IPS-18c (cell line): ENCODE measurements at regions not wholly inside any gene's neighbourhood (a gene's known extent, or its start where the extent isn't known, plus 50 kb on each side); places are given as distances from the start of the nearest gene placed in this dataset.
"Not testable (repeated sequence)": the region's sequence is repeated elsewhere in the genome, so short reads cannot be mapped to it uniquely, and the experiment has no call there.

ENCODE experiments used
- H3K4me3 ChIP-seq: 2 replicates; pipeline ENCODE4 v1.7.0; 2013; ENCODE audit warnings: low read depth, mild to moderate bottlenecking, low read length, moderate library complexity; ENCODE audit not compliant: insufficient read depth
- H3K9me3 ChIP-seq: one replicate; pipeline ENCODE4 v1.6.1; 2013; ENCODE audit warnings: mild to moderate bottlenecking, low read length, moderate library complexity; ENCODE audit not compliant: control insufficient read depth, insufficient read depth

DNA sequence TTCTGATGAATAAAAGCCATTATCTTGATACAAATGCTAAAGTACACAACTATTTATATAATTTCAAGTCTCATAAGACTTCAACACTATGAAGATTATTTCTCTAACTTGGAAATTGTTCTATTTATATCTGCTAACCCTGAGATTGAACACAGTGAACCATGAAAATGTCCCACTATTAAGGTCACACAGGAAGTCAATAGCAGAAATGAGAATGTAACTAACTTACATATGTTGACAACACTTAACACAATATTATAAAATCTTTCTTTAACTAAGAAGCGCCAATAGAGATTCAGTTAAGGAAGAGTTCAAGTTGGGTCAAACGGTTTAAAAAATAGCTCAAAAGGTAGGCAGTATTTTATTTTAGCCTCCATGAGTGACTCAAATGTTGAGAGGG lies 551.8 kb upstream of the CBLB start:
- H3K9me3 ChIP-seq: no peaks in the 10 kb centered on the region
- H3K4me3 ChIP-seq: no peak overlapping the region

DNA sequence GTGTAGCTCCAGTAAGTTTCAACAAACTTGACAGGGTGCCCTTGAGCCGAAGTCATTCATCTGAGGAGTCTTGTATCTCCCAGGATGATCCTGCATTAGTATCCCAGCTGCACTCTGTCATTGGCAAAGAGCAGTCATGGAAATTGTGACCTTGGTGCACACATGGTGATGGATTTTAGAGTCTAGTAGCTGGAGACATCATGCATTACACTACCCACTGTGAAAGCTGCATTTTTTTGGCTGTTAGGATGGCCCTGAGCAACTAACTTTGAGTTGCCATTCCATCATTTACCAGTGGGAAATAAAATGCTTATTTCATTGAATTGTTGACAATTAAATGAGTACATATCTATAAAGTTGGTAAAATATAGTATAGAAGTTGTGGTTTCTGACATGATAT lies 552.6 kb upstream of the CBLB start:
- H3K4me3 ChIP-seq: no peak overlapping the region
- H3K9me3 ChIP-seq: no peaks in the 10 kb centered on the region

DNA sequence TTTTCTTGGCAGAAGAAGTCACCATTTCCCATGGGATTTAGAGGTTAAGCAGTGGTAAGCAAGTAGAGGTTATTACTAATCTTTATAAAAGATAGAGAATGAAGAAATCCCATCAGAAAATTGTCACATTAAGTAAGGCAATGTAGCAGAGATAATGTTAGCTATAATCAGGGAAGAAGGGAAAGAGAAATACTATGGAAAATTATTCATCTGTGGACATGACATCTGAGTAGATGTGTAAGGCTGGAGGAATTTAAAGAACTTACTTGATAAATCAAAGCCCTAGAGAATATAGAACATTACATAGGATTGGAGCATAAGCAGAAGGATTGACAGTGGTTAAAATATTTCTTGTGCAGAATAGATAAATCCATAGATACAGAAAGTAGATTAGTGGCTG lies 553.1 kb upstream of the CBLB start:
- no peaks in the 10 kb centered on the region for H3K9me3 ChIP-seq
- H3K4me3 ChIP-seq: no peak overlapping the region

DNA sequence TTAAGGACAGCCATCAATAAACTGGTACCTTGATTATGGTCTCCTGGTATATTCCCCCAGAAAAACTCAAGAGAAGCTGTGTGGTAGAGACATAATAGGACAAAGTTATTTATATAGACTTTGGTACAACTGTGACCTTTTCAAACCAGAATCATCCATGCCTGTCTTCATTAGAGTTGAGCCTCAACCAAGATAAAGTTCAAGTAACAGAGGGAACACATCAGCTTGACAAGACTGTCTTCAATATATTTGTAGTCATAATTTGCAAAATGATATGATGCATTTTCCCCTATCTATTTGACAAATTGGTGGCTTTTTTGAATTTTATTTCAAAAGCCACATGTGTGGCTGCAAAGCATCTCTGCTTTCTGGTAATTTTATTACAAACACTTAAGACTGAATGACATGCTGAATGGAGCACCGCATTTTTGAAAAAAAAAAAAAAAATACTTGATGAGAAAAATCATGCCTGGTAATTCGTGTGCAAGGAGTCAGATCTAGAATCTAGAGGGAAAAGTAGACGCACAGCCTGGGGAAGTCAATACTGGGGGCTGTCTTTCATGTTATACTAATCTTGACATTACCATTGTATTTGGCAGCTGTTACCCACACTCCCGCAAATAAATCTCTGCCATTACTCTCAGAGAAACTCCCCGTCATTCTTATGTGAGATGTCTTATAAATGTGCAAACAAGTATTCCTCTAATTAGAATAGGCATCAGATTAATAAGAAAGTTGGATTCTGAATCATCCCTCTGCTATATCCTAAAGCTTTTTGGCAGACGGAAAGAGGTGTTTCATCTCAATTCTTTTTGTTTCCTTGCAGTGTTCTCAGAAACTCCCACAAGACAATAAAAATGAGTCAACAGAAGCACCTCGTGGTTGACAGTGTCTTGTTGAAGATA lies 554.8 kb upstream of the CBLB start:
- no peaks in the 10 kb centered on the region for H3K9me3 ChIP-seq

DNA sequence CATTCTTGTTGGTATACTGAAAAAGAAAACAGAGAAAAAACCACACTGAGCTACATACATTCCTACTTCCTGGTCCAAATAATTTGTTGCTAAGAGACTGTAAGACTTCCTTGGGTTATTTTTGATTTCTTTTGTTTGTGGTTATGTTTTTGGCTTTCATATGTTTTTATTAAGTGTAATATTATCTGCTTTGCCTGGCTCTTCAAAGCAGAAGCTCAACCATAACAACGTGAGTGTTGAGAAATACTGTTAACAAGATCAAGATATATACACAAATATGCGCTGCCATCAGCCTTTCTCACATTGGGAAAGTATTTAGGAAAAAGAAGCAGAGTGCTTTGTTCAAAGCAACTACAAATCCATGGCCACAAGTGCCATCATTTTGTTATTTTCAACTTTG lies 556.2 kb upstream of the CBLB start:
- Histone ChIP-seq H3K4me3 (no peak overlapping the region), H3K9me3 (no peaks in the 10 kb centered on the region)

More for the DNA sequence above, 554.8 kb upstream of the CBLB start:
- no peak overlapping the region for H3K4me3 ChIP-seq

DNA sequence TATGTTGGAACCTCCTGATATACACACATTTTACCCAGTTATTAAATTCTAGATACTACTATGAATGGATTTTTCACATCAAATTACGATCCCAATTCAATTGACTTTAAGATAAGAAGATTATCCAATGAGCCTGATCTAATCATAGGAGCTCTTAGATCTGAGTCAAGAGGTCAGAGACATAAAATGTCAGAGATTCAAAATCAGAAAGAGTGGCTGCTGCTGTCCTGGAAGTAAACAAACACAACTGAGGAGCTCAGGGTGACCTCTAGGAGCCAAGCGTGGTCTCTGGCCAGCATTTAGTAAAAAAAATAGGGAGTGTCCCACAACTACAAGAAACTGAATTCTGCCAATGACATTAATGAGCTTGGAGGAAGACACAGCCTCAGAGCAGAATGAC lies 557.1 kb upstream of the CBLB start:
- no peaks in the 10 kb centered on the region for H3K9me3 ChIP-seq
- no peak overlapping the region for H3K4me3 ChIP-seq

DNA sequence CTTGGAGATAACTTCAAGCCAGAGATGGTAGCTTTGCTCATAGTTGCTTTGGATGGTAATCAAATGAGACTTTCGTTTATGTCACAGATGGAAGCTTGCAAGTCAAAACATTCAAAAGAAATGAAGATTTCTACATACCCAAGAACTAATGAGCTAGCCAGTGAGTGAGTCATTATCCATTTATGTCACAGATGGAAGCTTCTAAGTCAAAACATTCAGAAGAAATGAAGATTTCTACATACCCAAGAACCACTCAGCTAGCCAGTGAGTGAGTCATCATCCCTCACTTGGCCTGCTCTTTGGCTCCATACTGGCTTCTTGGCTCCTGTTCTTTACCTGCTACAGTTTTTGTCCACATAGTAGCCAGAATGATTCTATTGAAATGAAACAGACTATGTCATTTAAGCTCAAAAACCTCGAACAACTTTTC lies 559.8 kb upstream of the CBLB start:
- Histone ChIP-seq H3K9me3 (no peaks in the 10 kb centered on the region), H3K4me3 (no peak overlapping the region)

DNA sequence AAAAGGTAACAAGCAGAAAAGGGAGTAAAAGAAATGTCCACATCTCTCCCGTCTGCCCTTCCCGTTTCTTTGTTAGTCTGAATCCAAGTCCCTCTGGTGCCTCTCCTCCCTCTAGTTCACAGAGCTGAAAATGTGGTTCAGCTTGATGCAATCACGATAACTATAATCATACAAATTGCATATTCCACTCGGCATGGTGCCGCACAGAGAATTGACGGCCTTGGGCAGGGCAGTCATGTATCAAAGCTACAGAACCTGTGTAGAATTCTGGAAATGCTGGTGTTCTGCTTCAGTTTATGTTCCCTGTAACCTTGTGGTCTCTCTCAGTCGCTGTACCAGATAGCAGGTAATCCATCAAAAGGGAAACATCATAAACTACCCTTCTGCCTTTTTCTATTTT lies 562.9 kb upstream of the CBLB start:
- H3K9me3 ChIP-seq: no peaks in the 10 kb centered on the region

DNA sequence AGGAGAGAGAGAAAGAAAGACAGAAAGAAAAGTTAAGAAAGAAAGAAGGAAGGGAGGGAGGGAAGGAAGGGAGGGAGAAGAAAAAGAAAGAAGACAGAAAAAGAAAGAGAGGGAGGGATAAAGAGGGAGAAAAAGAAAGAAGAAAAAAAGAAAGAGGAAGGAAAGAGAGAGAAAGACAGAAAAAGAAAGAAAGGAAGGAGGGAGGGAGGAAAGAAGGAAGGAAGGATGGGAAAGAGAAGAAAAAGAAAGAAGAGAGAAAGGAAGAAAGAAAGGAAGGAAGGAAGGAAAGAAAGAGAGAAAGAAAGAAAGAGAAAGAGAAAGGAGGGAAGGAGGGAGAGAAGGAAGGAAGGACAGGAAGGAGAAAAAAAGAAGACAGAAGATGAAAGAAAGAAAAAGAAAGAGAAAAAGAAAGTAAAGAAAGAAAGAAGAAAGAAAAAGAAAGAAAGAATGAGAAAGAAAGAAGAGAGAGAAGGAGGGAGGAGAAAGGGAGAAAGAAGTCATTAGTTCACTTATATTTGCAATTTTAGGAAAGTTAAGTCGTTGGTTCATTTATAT lies 567.2 kb upstream of the CBLB start:
- Histone ChIP-seq H3K9me3 (peaks cover under 1% of the 10 kb centered on the region), H3K4me3 (no peak overlapping the region)

More for the DNA sequence above, 562.9 kb upstream of the CBLB start:
- no peak overlapping the region for H3K4me3 ChIP-seq

DNA sequence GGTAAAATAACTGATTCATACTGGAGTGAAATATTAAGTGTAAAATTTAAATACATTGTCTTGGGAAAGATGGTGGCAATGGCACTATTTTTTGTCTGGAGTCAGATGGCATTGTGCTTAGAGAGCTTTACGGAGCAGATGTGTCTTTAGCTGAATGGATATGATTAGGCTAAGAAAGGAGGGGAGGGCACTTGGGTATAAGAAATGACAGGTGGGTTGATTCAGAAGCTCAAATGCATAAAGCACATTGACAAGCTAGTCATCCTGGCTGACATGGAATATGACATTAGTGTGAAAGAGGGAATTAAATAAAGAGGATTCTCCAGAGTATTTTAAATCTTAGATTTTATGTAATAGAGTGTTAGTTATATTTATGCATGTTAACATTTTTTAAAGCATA lies 570.1 kb upstream of the CBLB start:
- peaks cover 2% of the 10 kb centered on the region for H3K9me3 ChIP-seq
- H3K4me3 ChIP-seq: no peak overlapping the region

DNA sequence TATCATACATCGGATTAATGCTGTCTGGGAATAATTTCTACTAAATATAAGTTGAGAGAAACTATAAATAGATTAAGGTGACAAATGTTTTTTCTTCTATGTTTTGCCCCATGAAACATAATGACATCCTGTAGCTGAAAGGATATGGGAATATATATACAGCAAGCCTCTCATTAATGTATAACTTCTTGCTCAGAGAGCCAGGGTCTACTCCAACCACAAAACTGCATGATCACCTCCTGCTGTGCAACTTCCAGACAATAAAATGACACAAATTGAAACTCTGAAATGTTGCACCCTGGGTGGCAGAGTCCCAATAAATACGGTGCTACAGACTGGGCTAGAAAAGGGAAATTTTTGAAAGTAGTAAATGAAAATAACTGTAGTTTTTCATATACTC lies 571.9 kb upstream of the CBLB start:
- peaks cover 2% of the 10 kb centered on the region for H3K9me3 ChIP-seq
- no peak overlapping the region for H3K4me3 ChIP-seq

DNA sequence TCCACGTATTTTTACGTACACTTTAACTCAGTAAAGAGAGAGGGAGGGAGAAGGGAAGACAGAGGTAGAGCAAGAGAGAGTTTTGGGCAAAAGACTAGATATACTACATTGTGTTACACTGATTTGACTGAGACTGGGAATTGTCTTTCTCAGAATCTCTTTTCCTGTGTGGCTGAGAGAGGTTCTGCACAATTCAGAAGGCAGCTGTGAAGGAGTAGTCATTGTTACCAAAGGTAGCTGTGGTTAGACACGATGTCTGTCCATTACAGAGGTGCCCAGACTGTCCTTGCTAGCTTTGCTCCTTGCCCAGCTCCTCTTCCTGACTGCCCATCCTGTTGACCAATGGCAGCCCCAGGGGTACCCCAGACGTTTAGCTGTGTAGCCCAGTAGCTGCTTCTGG lies 577.5 kb upstream of the CBLB start:
- Histone ChIP-seq H3K9me3 (no peaks in the 10 kb centered on the region), H3K4me3 (no peak overlapping the region)

DNA sequence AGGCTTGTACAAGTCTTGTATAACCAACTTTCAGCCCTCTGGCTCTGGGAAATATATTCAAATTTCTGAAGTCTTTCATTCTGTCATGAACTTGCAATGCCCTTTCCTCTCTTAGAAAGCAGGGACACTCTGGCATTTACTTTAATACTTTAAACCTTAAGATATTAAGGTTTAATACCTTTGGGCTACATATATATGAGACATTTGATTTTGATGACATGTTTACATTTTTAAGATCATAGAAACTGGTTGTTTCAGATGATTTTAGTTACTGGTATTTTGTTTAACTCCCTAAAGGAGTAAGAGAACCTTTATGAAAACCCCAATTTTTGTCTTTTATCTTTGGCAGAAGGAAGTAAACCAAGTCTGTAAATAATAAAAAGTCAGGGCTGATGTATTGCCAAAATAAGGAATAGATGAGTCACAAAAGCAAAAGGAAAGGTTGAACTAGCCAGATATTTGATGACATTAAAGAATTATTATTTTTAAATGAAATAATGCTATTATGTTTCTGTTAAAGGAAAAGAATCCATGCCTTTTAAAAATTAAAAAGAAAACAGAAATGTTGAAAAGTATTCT lies 579.0 kb upstream of the CBLB start:
- Histone ChIP-seq H3K9me3 (no peaks in the 10 kb centered on the region), H3K4me3 (no peak overlapping the region)

DNA sequence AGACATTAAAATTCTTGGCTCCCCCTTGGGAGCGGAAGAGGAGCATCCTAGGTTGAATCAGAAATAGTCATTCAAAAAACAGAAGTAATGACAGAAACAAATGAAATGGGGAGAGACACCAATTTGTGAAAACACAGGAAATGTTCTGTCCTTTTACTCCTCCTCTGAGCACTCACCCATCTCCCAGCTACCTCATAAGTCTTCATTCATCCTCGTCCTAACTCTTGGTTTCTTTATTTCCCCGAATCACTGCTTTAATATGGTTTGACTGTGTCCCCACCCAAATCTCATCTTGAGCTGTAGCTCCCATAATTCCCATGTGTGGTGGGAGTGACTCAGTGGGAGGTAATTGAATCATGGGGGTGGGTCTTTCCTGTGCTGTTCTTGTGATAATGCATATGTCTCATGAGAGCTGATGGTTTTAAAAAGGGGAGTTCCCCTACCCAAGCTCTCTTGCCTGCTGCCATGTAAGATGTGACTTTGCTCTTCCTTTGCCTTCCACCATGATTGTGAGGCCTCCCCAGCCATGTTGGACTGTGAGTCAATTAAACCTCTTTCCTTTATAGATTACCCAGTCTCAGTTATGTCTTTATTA lies 579.7 kb upstream of the CBLB start:
- H3K4me3 ChIP-seq, H3K9me3 ChIP-seq: not testable (repeated sequence)

DNA sequence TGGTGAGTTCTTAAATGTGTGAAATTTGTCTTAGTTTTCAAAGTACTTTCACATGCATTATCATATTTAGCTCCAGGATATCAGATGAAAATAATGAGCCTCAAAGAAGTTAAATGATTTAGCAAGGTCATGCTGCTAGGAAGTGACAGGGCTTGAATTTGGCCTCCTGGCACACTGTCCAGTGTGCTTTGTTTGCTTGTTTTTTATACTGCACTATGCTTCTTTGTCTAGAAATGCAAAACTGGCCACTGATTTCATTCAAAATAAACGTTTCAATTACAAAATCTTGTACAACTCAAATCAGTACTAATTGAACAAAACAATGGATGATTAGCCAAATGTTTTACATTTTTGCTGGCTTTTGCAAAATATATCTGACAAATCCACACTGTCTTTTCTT lies 583.3 kb upstream of the CBLB start:
- Histone ChIP-seq H3K4me3 (no peak overlapping the region), H3K9me3 (no peaks in the 10 kb centered on the region)

DNA sequence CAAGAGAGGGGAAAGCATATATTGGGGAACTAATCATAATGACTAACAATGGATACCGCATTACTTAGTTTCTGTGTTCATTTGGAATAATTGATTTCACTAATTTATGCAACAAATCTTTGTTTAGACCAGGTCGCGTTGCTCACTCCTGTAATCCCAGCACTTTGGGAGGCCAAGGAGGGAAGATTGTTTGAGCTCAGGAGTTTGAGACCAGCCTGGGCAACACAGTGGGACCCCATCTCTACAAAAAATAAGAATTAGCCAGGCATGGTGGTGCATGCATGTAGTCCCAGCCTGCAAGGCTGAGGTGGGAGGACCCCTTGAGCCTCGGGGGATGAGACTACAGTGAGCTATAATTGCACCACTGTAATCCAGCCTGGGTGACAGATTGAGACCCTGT lies 585.7 kb upstream of the CBLB start:
- Histone ChIP-seq H3K9me3 (no peaks in the 10 kb centered on the region), H3K4me3 (no peak overlapping the region)

DNA sequence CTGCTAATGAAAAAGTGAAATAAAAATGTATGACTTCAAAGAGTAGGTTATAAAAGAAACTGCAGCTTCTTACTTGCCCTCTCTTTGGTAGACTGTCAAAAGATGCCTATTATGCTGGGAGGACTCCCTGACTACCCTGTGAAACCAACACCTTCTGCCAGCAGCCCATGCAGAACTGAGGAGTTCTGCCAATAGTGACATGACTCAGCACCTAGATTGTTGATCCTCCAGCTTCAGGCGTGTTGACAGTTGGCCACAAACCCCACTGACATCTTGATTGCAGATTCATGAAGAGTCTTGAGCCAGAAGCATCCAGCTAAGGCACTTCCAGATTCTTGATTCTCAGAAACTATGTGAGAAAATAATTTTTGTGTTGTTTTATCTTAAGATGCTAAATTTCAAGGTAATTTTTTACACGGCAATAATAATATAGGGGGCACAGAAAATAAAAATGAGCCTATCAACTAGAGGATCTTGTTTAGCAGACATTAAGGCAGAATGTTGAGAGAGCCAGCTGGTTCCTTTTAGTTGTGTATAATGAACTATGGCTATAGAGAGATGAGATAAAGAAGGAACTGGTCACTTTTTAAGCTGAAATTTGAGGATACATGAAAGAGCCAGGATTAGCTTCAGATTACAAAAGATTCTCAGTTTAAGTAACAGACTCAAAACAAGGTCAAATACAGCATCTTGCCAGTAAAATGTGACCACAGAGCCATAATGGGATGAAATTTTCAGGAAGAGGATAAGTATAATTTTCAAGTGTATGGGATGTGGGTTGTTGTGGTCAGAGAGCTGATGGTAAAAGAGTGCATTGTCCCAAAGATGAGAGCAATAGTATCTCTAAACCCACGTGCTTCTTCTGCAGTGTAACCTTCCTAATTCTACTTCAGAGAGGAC lies 588.7 kb upstream of the CBLB start:
- H3K9me3 ChIP-seq: no peaks in the 10 kb centered on the region
- no peak overlapping the region for H3K4me3 ChIP-seq
